SK-N-SH (cell line): ENCODE measurements at regions not wholly inside any gene's neighbourhood (a gene's known extent, or its start where the extent isn't known, plus 50 kb on each side); places are given as distances from the start of the nearest gene placed in this dataset.

Experiments
- CTCF ChIA-PET: fragments of 300-600, 350-600 bp; formaldehyde crosslinking; extraction: SDS; loops from one replicate; lab custom pipeline; 2021; lab: Yijun Ruan, JAX
- POLR2A ChIA-PET: fragments of 350-600 bp; sonication (Branson Sonifier 250); formaldehyde crosslinking; extraction: SDS; loops from one replicate; lab custom pipeline; 2020; ENCODE audit warnings: antibody characterized with exemption, inconsistent platforms; lab: Yijun Ruan, JAX
- DNase-seq: peaks from one replicate; pipeline ENCODE4 v3.0.0; 2012
- H2AFZ ChIP-seq: fragments of 200-600 bp; sonication (generic); 2 replicates; pipeline ENCODE4 v1.8.1; 2016; ENCODE audit warnings: antibody characterized with exemption, mild to moderate bottlenecking, low read depth
- H3F3A ChIP-seq: fragments of 200-600 bp; sonication (generic); replicated peaks from 2 replicates; pipeline ENCODE3; 2016; ENCODE audit warnings: antibody characterized with exemption, mild to moderate bottlenecking; ENCODE audit not compliant: insufficient read depth
- H3K27ac ChIP-seq, 2 experiments: fragments of 200-500 bp in 1 of 2; fragments of 200-600 bp in 1 of 2; sonication (Bioruptor generic) in 1 of 2; sonication (generic), shearing (Covaris generic) in 1 of 2; 2 replicates each; pipeline versions ENCODE4 v1.5.1 to v1.6.1; 2014 to 2016; ENCODE audit warnings: low read depth in 2 of 2, inconsistent platforms in 1 of 2, low read length in 1 of 2, mild to moderate bottlenecking in 1 of 2, mixed read lengths in 1 of 2
- H3K27me3 ChIP-seq: fragments of 200-600 bp; sonication (generic), shearing (Covaris generic); 2 replicates; pipeline ENCODE4 v1.6.1; 2016; ENCODE audit warnings: mixed run types; ENCODE audit not compliant: insufficient read depth
- H3K36me3 ChIP-seq, 2 experiments: fragments of 200-500 bp in 1 of 2; fragments of 200-600 bp in 1 of 2; sonication (Bioruptor generic) in 1 of 2; sonication (generic) in 1 of 2; replicated peaks in 1 of 2; 2 replicates each; pipeline versions ENCODE3 to v1.5.1; 2014 to 2016; ENCODE audit warnings: low read length in 1 of 2, mild to moderate bottlenecking in 1 of 2; ENCODE audit not compliant: insufficient read depth in 2 of 2, control insufficient read depth in 1 of 2
- H3K4me1 ChIP-seq, 2 experiments: fragments of 200-500 bp in 1 of 2; fragments of 200-600 bp in 1 of 2; sonication (Bioruptor generic) in 1 of 2; sonication (generic), shearing (Covaris generic) in 1 of 2; 2 replicates each; pipeline versions ENCODE4 v1.5.1 to v1.6.1; 2014 to 2016; ENCODE audit warnings: low read depth in 1 of 2, low read length in 1 of 2, mixed run types in 1 of 2; ENCODE audit not compliant: insufficient read depth in 2 of 2, control insufficient read depth in 1 of 2
- H3K4me2 ChIP-seq: fragments of 200-600 bp; sonication (generic), shearing (Covaris generic); 2 replicates; pipeline ENCODE4 v1.6.1; 2017; ENCODE audit warnings: mixed run types
- H3K4me3 ChIP-seq, 2 experiments: fragments of 200-500 bp in 1 of 2; fragments of 200-600 bp in 1 of 2; sonication (Bioruptor generic) in 1 of 2; sonication (generic), shearing (Covaris generic) in 1 of 2; 2 replicates each; pipeline versions ENCODE4 v1.5.1 to v1.8.1; 2014 to 2016; ENCODE audit warnings: low read depth in 2 of 2, inconsistent platforms in 1 of 2, low read length in 1 of 2, mild to moderate bottlenecking in 1 of 2, mixed read lengths in 1 of 2, moderate library complexity in 1 of 2
- H3K79me2 ChIP-seq: fragments of 200-600 bp; sonication (generic); 2 replicates; pipeline ENCODE4 v1.8.1; 2017; ENCODE audit warnings: mild to moderate bottlenecking; ENCODE audit not compliant: insufficient read depth
- H3K9ac ChIP-seq: fragments of 200-600 bp; sonication (generic); 2 replicates; pipeline ENCODE4 v1.6.1; 2017; ENCODE audit warnings: mixed run types
- H3K9me2 ChIP-seq: fragments of 200-600 bp; sonication (generic); 2 replicates; pipeline ENCODE4 v1.6.1; 2017; ENCODE audit warnings: mixed run types
- H3K9me3 ChIP-seq: fragments of 200-600 bp; sonication (generic); 2 replicates; pipeline ENCODE4 v1.6.1; 2017; ENCODE audit warnings: mixed run types, mild to moderate bottlenecking, moderate library complexity
- H4K20me1 ChIP-seq: fragments of 200-600 bp; sonication (generic); 2 replicates; pipeline ENCODE4 v1.6.1; 2017; ENCODE audit warnings: mild to moderate bottlenecking, mixed run types; ENCODE audit not compliant: insufficient read depth
- CTCF ChIP-seq: fragments of 200-600 bp; sonication (generic); IDR thresholded peaks from 2 replicates; pipeline ENCODE4 v1.6.1; 2017; ENCODE audit warnings: antibody characterized with exemption, mild to moderate bottlenecking, moderate library complexity
- EP300 ChIP-seq, 2 experiments: IDR thresholded peaks; 2 replicates each; pipeline versions ENCODE4 v1.4.0 to v1.6.1; 2012; ENCODE audit warnings: borderline replicate concordance in 1 of 2, low read depth in 1 of 2, low read length in 1 of 2
- EZH2phosphoT487 ChIP-seq: fragments of 200-600 bp; sonication (generic); IDR thresholded peaks from 2 replicates; pipeline ENCODE4 v1.6.1; 2017; ENCODE audit warnings: low read depth, mixed run types, mild to moderate bottlenecking, antibody characterized with exemption, moderate library complexity, borderline replicate concordance
- IRF3 ChIP-seq: fragments of 150-350 bp; IDR thresholded peaks from 2 replicates; pipeline ENCODE4 v1.6.1; 2016; ENCODE audit warnings: mild to moderate bottlenecking, low read depth, low read length
- JUND ChIP-seq: IDR thresholded peaks from 2 replicates; pipeline ENCODE4 v1.4.0; 2012
- MEF2A ChIP-seq: IDR thresholded peaks from 2 replicates; pipeline ENCODE4 v1.4.0; 2012; ENCODE audit warnings: low read depth, borderline replicate concordance
- NFIC ChIP-seq: IDR thresholded peaks from 2 replicates; pipeline ENCODE4 v1.4.0; 2012; ENCODE audit warnings: borderline replicate concordance
- NRF1 ChIP-seq: IDR thresholded peaks from 2 replicates; pipeline ENCODE4 v1.6.1; 2012; ENCODE audit warnings: low read depth, mild to moderate bottlenecking, low read length
- POLR2AphosphoS5 ChIP-seq: IDR thresholded peaks from 2 replicates; pipeline ENCODE4 v1.6.1; 2012; ENCODE audit warnings: low read depth, low read length
- RCOR1 ChIP-seq: fragments of 150-350 bp; IDR thresholded peaks from 2 replicates; pipeline ENCODE4 v1.6.1; 2017; ENCODE audit warnings: antibody characterized with exemption, low read length
- REST ChIP-seq: IDR thresholded peaks from 2 replicates; pipeline ENCODE4 v1.6.1; 2012; ENCODE audit warnings: mild to moderate bottlenecking, low read depth, low read length, moderate library complexity
- RXRA ChIP-seq: IDR thresholded peaks from 2 replicates; pipeline ENCODE4 v1.4.0; 2012; ENCODE audit warnings: low read depth, mild to moderate bottlenecking, borderline replicate concordance
- SIN3A ChIP-seq: IDR thresholded peaks from 2 replicates; pipeline ENCODE4 v1.6.1; 2012; ENCODE audit warnings: low read depth, mild to moderate bottlenecking, low read length, moderate library complexity, borderline replicate concordance
- SMC3 ChIP-seq: IDR thresholded peaks from 2 replicates; pipeline ENCODE4 v1.6.1; 2012; ENCODE audit warnings: low read depth, low read length, improper control_type of control experiment
- TAF1 ChIP-seq: IDR thresholded peaks from 2 replicates; pipeline ENCODE4 v1.6.1; 2012; ENCODE audit warnings: low read depth, mild to moderate bottlenecking, low read length, moderate library complexity, borderline replicate concordance
- TEAD4 ChIP-seq: IDR thresholded peaks from 2 replicates; pipeline ENCODE4 v1.4.0; 2012; ENCODE audit warnings: mild to moderate bottlenecking, borderline replicate concordance; ENCODE audit not compliant: insufficient read depth
- ZBTB33 ChIP-seq: IDR thresholded peaks from 2 replicates; pipeline ENCODE4 v1.4.0; 2012; ENCODE audit warnings: low read depth, borderline replicate concordance
- WGBS: methylation state at CpG from one replicate; pipeline ENCODE4 v1.1.6; 2017; ENCODE audit warnings: low lambda C conversion rate; 5-methylcytosine and 5-hydroxymethylcytosine counted together

- H3K27me3 ChIP-seq: peaks cover 5% of the 10 kb centered on the region; the same call in 1 of the 2 replicates
- TF ChIP-seq EZH2phosphoT487: no peak
- no peak for TF ChIP-seq IRF3
- TF ChIP-seq NFIC: no peak
- no peak for TF ChIP-seq EP300 (IDR thresholded peaks at IDR 0.05; ENCODE audit: borderline replicate concordance in 1 of 2, low read depth in 1 of 2, low read length in 1 of 2)
- TF ChIP-seq POLR2AphosphoS5: no peak
- no peak for TF ChIP-seq JUND
- TF ChIP-seq ZBTB33: no peak
- TF ChIP-seq NRF1: no peak
- no peak for TF ChIP-seq RCOR1
- TF ChIP-seq SMC3: no peak
- no peak for TF ChIP-seq TAF1
- no peak for TF ChIP-seq TEAD4
- no peak for TF ChIP-seq RXRA
- no peak for TF ChIP-seq MEF2A
- no peak overlapping the region for H3K9ac ChIP-seq
- H3K9me3 ChIP-seq: no peaks in the 10 kb centered on the region
- 59% methylated on average over 10 of the region's 10 CpGs for WGBS
- H2AFZ ChIP-seq: no peak overlapping the region
- ChIA-PET POLR2A (no interaction called here), CTCF (interaction anchor here (0.6 to 5.6 kb wide), 4 partner anchors 8 to 1821 kb away, joined by 3 to 37 read pairs (median 12); partner anchors contain the start of gene LINGO1)
- no peaks in the 10 kb centered on the region for H4K20me1 ChIP-seq
- no peaks in the 10 kb centered on the region for H3K79me2 ChIP-seq
- DNase-seq: no peak
- H3K4me2 ChIP-seq: no peak overlapping the region
- no peak overlapping the region for H3K27ac ChIP-seq
- peaks cover 0 to 3% of the 10 kb centered on the region in 2 experiments; a peak in 1 of 4 replicates for H3K4me1 ChIP-seq
- H3K4me3 ChIP-seq: no peak overlapping the region
- H3K9me2 ChIP-seq: no peaks in the 10 kb centered on the region
- H3F3A ChIP-seq: no peaks in the 10 kb centered on the region
- no peaks in the 10 kb centered on the region for H3K36me3 ChIP-seq
These were observed 180.0 kb upstream of the LINGO1 start for GRCh38 chr15:77812664-77813063.

GRCh38 chr15:77811270-77811669 is 178.6 kb upstream of the LINGO1 start:
- no peaks in the 10 kb centered on the region for H3F3A ChIP-seq
- H3K4me3 ChIP-seq: no peak overlapping the region
- no peak overlapping the region for H3K27ac ChIP-seq
- TF ChIP-seq ZBTB33 (no peak), REST (no peak), MEF2A (no peak), SIN3A (no peak), EP300 (IDR thresholded peaks at IDR 0.05; ENCODE audit: borderline replicate concordance in 1 of 2, low read depth in 1 of 2, low read length in 1 of 2) (no peak), CTCF (no peak)
- TF ChIP-seq, all 33 proteins: peak for 0
- ChIA-PET CTCF (interaction anchor here (1.2 to 5.6 kb wide), 2 partner anchors 9 to 178 kb away, joined by 4 to 37 read pairs; no protein-coding TSS in a partner anchor), POLR2A (no interaction called here)
- H2AFZ ChIP-seq: no peak overlapping the region
- no peaks in the 10 kb centered on the region; the same call in 1 of the 2 replicates for H3K27me3 ChIP-seq
- no peak overlapping the region for H3K4me2 ChIP-seq
- H3K9ac ChIP-seq: no peak overlapping the region
- 44% methylated on average over 4 of the region's 5 CpGs for WGBS
- H3K4me1 ChIP-seq: peaks cover 0 to 12% of the 10 kb centered on the region in 2 experiments; a peak in 1 of 4 replicates
- no peaks in the 10 kb centered on the region for H3K36me3 ChIP-seq
- no peaks in the 10 kb centered on the region for H4K20me1 ChIP-seq
- no peaks in the 10 kb centered on the region for H3K9me2 ChIP-seq
- no peaks in the 10 kb centered on the region for H3K9me3 ChIP-seq
- H3K79me2 ChIP-seq: no peaks in the 10 kb centered on the region
- DNase-seq: no peak
